GM12875 (cell line): ENCODE measurements at regions not wholly inside any gene's neighbourhood (a gene's known extent, or its start where the extent isn't known, plus 50 kb on each side); places are given as distances from the start of the nearest gene placed in this dataset.

ENCODE experiments used
- H3K4me3 ChIP-seq: one replicate; pipeline ENCODE4 v1.5.1; 2011; ENCODE audit warnings: low read depth, low read length, control low read depth
- TF ChIP-seq, protein P1 (sequence below): IDR thresholded peaks from 2 replicates; pipeline ENCODE4 v1.5.1; 2011; ENCODE audit warnings: low read depth, mild to moderate bottlenecking, control low read depth, inconsistent platforms, low read length, moderate library complexity, borderline replicate concordance; ENCODE audit not compliant: insufficient read depth

GRCh38 chr2:236726701-236727450 is 157.3 kb downstream of the ACKR3 start:
- H3K4me3 ChIP-seq, result no peak overlapping the region
- TF ChIP-seq, protein P1, sequence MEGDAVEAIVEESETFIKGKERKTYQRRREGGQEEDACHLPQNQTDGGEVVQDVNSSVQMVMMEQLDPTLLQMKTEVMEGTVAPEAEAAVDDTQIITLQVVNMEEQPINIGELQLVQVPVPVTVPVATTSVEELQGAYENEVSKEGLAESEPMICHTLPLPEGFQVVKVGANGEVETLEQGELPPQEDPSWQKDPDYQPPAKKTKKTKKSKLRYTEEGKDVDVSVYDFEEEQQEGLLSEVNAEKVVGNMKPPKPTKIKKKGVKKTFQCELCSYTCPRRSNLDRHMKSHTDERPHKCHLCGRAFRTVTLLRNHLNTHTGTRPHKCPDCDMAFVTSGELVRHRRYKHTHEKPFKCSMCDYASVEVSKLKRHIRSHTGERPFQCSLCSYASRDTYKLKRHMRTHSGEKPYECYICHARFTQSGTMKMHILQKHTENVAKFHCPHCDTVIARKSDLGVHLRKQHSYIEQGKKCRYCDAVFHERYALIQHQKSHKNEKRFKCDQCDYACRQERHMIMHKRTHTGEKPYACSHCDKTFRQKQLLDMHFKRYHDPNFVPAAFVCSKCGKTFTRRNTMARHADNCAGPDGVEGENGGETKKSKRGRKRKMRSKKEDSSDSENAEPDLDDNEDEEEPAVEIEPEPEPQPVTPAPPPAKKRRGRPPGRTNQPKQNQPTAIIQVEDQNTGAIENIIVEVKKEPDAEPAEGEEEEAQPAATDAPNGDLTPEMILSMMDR, result no peak

GRCh38 chr2:236728916-236729670 is 159.5 kb downstream of the ACKR3 start:
- H3K4me3 ChIP-seq, result no peak overlapping the region
- TF ChIP-seq, protein P1, result no peak

- no peak overlapping the region for H3K4me3 ChIP-seq
- TF ChIP-seq, protein P1, result no peak
Measured at GRCh38 chr2:236730393-236730792, 160.8 kb downstream of the ACKR3 start.

- TF ChIP-seq, protein P1, result no peak
Measured at GRCh38 chr2:236731767-236732580, 162.3 kb downstream of the ACKR3 start.

DNA sequence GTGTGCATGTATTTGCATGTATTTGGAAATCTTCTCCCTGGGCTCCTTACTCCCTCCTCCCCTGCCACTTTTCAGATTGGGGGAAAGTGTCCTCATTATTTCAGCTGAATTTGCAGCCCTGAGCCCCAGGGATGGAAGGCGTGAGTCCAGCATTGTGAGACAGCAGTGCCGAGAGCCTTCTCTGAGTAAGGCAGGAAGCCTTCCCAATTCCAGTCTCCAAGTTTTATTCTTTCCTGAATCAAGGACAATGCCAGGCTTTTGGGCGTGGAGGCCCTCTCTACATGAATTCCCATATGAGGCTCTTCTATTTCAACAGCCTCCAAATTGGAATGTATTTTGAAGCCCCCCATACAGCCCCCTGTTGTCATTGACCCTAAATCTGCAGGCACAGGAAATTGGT is 163.5 kb downstream of the ACKR3 start:
- TF ChIP-seq, protein P1, result no peak

More at GRCh38 chr2:236731767-236732580, 162.3 kb downstream of the ACKR3 start:
- no peak overlapping the region for H3K4me3 ChIP-seq

DNA sequence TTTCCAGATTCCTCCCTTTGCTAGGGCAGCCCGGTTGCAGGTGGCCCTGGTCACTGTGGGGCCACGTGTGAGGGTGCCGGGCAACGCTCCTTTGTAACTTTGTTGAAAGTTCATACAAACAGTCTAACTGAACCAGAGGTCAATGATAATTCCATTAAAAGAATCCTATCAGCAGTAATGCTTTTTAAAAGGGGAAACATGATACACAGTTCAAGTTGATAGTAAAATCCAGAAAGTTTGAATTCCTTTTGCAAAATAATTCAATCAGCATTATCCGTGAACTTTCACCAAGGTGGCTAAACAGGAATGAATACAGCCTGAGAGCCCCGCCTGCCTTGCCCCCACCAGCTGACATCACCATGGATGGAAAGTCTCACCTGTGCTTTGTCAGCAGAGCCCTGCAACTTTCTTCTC is 166.2 kb downstream of the ACKR3 start:
- no peak overlapping the region for H3K4me3 ChIP-seq
- TF ChIP-seq, protein P1, result no peak

More for the DNA sequence above, 163.5 kb downstream of the ACKR3 start:
- H3K4me3 ChIP-seq, result no peak overlapping the region
